Hematopoietic multipotent progenitor cell treated with erythropoietin and hydrocortisone succinate and interleukin-3 and kit ligand, for 8 days (in vitro differentiated cells): ENCODE measurements at regions not wholly inside any gene's neighbourhood (a gene's known extent, or its start where the extent isn't known, plus 50 kb on each side); places are given as distances from the start of the nearest gene placed in this dataset.

Source experiments
- DNase-seq: peaks from one replicate; pipeline ENCODE4 v3.0.0-alpha.2; 2015

DNA sequence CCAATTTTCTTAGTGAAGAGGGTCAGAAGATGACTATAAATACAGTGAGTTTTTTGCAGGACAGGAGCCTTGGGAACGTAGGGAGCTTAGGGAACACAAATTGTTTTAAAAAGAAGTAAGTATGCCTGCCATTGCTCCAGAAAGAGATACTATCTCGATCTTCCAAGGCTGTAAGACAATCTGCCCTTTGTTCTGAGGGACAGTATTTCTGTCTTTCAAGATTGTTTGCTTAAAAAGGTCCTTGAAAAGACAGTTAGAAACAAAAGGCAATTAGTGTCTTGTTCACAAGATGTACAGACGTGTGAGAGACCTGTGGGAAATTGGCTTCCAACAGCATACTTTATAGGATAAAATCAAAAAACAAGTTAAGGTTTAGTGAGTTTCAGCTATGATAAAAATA is 321.2 kb upstream of the FAR2 start:
- no peak for DNase-seq

GRCh38 chr12:28828318-28828717 is 320.8 kb upstream of the FAR2 start:
- DNase-seq: no peak

DNA sequence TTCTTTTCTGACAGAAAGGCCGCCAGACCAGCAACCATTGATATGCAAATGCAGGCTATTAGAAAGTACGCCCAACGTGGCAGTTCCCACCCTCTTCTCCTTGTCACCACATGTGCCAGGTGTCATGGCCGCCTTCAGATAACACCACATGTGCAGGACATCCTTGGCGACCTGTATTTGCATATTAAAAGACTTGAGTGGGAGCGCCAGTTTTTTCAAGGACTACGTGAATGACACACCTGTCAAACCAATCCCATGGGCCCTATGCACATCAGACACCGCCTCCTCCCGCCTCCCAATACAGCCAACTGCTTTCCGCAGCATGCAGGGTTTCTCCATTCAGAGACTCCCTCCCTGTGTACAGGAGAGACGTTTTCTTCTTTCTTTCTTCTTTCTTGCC is 318.6 kb upstream of the FAR2 start:
- DNase-seq: no peak

GRCh38 chr12:28844718-28845117 is 304.4 kb upstream of the FAR2 start:
- no peak for DNase-seq

GRCh38 chr12:28851781-28852180 is 297.3 kb upstream of the FAR2 start:
- DNase-seq: no peak

- no peak for DNase-seq
These were observed 293.2 kb upstream of the FAR2 start for GRCh38 chr12:28855761-28856310.

DNA sequence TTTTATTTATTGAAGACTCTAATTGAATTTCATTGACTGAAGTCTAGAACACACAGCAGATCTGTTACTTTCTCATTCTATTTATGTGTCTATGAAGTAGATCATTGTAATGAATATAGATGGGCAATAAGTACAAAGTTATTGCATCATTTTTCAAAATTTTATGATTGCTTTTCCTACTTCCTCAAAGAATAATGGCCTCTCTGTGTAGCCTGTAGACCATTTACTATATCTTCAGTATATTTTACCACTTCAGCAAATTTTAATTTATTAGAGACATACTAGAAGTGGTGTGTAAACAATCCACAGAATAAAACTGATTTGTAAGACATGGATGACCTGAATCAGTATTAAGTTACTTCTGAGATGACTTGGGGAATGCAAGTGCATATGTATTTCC is 291.7 kb upstream of the FAR2 start:
- DNase-seq: no peak

DNA sequence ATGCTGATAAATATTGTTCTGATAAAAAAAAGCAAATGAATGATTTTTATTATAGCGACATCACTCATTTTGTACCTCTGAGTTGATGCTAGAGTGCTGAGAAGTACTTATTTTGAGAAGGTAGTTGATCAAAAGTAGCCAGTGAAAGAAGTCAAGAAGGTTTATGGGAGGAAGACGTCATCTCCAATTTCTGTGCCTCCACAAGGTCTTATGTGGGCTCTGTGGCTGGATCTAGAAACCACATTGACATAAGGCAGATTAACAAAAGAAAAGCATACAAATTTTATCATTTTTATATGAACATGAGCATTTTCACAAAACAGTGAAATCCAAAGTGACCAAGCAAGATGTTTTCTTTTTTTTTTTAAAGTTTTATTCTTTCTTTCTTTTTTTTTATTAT is 289.5 kb upstream of the FAR2 start:
- DNase-seq: no peak

- DNase-seq: no peak
These were observed 283.3 kb upstream of the FAR2 start for GRCh38 chr12:28865776-28866175.

- no peak for DNase-seq
These were observed 282.8 kb upstream of the FAR2 start for GRCh38 chr12:28866296-28866695.

- DNase-seq: no peak
These were observed 282.2 kb upstream of the FAR2 start for GRCh38 chr12:28866715-28867503.

DNA sequence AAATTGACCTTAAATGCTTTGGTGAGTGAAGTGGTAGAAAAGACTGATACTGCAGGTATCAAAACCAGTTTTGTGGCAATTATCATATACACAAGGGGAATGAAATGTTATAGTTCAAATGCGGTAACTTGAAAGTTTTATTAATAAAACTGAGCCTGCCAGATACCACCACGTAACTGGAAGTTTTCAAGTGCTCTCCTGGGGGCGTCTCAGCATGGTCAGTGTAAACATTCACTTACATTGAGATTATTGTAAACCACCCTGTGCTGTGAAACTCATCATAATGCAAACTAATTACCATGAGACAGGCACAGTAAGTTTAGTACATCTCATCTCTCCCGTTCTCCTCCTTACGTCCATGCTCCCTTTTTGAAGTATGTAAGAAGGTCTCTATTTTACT is 280.7 kb upstream of the FAR2 start:
- no peak for DNase-seq

GRCh38 chr12:28869197-28869596 is 279.9 kb upstream of the FAR2 start:
- DNase-seq: no peak

DNA sequence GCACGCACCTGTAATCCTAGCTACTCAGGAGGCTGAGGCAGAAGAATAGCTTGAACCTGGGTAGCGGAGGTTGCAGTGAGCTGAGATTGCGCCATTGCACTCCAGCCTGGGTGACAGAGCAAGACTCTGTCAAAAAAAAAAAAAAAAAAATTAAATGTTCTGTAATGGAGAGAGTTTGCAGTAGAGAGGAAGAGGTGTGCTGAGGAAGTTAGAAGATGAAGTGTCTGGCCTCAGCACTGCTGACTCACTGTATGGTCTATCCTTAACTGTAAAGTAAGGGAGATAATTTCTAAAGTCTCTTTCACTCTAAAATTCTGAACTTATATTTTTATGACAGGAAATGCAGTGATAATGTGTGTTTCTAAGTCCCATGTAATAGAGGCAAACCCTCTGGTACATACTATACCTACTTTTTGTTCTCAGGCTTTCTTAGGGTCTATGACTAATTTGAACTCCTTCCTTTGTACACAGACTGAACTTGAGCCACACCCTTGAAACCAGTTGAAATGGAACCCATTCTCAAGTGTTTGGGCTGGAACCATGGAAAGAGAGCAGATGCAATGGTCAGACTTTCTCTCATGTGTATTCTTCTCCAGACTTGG is 278.1 kb upstream of the FAR2 start:
- no peak for DNase-seq

DNA sequence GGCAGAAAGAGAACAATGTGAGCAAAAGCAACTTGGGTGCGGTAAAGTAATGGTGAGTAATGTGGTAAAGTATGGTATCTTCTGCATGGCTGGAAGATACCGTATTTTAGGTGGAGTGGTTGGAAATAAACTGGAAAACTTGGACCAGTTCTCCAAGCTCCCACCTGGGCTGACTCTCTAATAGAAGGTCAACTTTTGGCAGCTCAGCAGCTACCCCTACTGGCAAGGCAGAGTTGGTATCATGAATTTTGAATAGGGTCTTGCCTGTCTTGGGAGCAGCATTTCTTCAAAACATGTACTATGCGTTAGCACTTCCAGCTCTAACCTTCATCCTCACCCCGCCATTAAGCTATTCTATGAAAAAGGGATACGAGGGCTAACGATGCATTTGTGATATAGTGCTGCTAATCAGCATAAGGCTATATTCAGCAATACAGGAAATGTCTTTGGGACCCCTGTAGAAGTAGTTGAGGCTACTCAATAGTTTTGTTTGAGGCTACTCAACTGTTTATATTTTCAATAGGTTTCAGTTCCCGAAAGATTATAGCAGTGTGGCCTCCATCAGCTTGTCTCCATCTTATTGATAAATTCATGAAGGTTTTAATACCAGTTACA is 276.3 kb upstream of the FAR2 start:
- peak; percentile 56 for DNase-seq

- no peak for DNase-seq
These were observed 274.3 kb upstream of the FAR2 start for GRCh38 chr12:28874758-28875157.

GRCh38 chr12:28876196-28876798 is 272.8 kb upstream of the FAR2 start:
- DNase-seq: no peak

DNA sequence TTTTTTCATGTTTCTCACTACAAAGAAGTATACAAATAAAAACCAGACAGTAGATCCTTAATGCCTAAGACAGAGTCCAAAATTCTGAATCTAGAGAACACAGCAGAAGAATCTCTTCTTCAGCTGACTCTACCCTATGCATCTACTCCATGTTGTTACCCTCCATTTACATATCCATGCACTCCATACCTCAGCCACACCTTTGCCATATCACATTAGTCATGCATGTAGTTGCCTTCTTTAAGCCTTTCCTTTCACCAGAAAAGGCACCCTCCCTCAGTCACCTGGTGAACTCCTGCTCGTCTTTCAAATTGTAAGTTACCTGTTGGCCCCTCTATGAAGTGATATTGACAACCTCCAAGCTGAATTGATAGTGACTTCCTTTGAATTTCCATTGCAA is 271.2 kb upstream of the FAR2 start:
- DNase-seq: no peak

- no peak for DNase-seq
These were observed 270.4 kb upstream of the FAR2 start for GRCh38 chr12:28878629-28879028.

DNA sequence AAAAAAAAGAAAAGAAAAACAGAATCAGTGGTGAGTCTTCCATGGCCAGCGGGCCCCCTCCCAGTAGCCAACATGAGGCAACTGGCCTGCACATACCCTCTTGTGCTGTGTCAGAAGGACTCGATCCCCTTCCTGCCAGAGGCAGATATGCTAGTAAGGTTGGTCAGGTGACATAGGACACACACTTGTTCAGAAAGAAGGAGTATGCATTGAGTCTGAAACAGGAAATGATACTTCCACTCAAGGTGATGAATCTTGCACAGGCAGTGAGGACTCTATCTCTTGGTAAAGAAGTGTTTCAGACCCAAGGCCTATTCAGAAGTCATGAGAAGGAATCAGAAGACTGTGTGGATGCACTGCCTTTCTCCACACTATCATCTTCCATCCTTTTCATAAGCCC is 269.7 kb upstream of the FAR2 start:
- no peak for DNase-seq

DNA sequence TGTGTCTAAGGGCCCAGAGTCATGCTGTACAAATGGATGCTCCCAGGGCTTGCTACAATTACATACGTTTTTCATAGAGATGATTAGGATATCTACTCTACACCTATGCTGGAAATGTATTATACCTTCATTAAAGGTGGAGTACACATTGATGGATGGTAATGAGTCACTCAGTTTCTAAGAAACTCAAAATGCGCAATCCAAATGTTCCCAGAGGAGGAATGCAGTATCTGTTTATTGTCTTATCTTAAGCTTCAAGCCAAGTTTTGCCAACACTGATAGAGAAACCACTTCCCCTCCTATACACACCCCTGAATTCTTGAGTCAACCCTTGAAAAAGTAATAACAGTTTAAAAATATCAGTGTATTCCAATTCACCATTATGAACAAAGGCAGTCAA is 266.6 kb upstream of the FAR2 start:
- peak; percentile 65 for DNase-seq

DNA sequence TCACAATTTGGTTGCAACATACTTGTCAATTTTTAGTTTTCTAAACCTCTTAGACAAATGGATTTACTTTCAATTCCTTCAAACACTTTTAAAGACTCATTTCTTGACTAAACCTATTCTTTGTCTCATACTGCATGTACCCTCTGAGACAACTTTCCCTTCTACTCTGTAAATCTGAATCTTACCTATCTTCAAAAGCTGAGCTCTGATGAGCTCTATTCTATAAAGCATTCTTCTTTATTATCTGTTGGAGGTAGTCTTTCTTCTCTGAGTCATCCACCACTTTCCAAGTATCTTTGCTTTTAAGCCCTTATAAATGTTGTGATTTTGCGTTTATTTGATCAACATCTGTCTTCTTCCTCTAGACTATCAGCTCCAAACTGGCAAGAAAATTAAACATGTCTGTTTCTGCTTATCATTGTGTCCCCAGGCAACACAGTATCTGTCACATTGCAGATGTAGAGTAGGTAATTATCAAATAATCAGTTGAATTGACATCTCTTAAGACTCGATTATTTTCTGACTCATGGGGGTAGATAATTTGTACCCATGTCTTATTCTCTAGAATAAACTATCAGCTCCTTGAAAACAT is 265.6 kb upstream of the FAR2 start:
- DNase-seq: peak; percentile 70
